PC-3 (cell line): ENCODE measurements at regions not wholly inside any gene's neighbourhood (a gene's known extent, or its start where the extent isn't known, plus 50 kb on each side); places are given as distances from the start of the nearest gene placed in this dataset.
A peak's percentile ranks its signal among the peaks of the same experiment; 100 is the strongest.

ENCODE experiments used
- ATAC-seq: fragments of 200-7000 bp; cut with Tn5 transposase; 2 replicates; pipeline ENCODE4 v1.9.1; 2020; ENCODE audit warnings: mild to moderate bottlenecking, moderate library complexity
- BruUV-seq: library from RNA; stranded (reverse); fragments of 400-500 nt; replicated peaks from 2 replicates; lab custom pipeline; 2021; lab: Mats Ljungman, UMichigan
- CTCF ChIA-PET: fragments of 300-600 bp; sonication (Branson Sonifier 250); formaldehyde crosslinking; loops from one replicate; lab custom pipeline; 2022; ENCODE audit warnings: antibody characterized with exemption; lab: Charles Lee
- POLR2A ChIA-PET: fragments of 300-600 bp; sonication (Branson Sonifier 250); formaldehyde crosslinking; loops from one replicate; lab custom pipeline; 2022; ENCODE audit warnings: antibody characterized with exemption; ENCODE audit not compliant: unreplicated experiment; lab: Charles Lee
- DNase-seq: peaks from one replicate; pipeline ENCODE4 v3.0.0-alpha.2; 2015
- H2AFZ ChIP-seq: fragments of 300-600 bp; sonication (generic); 2 replicates; pipeline ENCODE4 v1.6.0; 2016; ENCODE audit warnings: antibody characterized with exemption, low read length
- H3F3A ChIP-seq: fragments of 300-600 bp; sonication (generic); one replicate; pipeline ENCODE4 v1.6.0; 2017; ENCODE audit warnings: antibody characterized with exemption, low read length, control low read depth, mild to moderate bottlenecking; ENCODE audit not compliant: unreplicated experiment
- H3K27ac ChIP-seq: fragments of 300-600 bp; sonication (generic); 2 replicates; pipeline ENCODE4 v1.5.1; 2016; ENCODE audit warnings: mild to moderate bottlenecking, low read length
- H3K27me3 ChIP-seq: fragments of 300-600 bp; sonication (generic); 2 replicates; pipeline ENCODE4 v1.6.1; 2016; ENCODE audit warnings: low read length, mixed read lengths
- H3K36me3 ChIP-seq: fragments of 300-600 bp; sonication (generic); 2 replicates; pipeline ENCODE4 v1.6.1; 2016; ENCODE audit warnings: low read depth, mixed run types, low read length, mixed read lengths
- H3K4me1 ChIP-seq: fragments of 300-600 bp; sonication (generic); 2 replicates; pipeline ENCODE4 v1.5.1; 2016; ENCODE audit warnings: low read length; ENCODE audit not compliant: insufficient read depth
- H3K4me2 ChIP-seq: fragments of 300-600 bp; sonication (generic); 2 replicates; pipeline ENCODE4 v1.6.0; 2016; ENCODE audit warnings: low read length
- H3K4me3 ChIP-seq: fragments of 300-600 bp; sonication (generic); 2 replicates; pipeline ENCODE4 v1.5.1; 2016; ENCODE audit warnings: mild to moderate bottlenecking, low read length, mixed read lengths
- H3K79me2 ChIP-seq: fragments of 300-600 bp; sonication (generic); 2 replicates; pipeline ENCODE4 v1.6.1; 2017; ENCODE audit warnings: low read length, mixed read lengths
- H3K9ac ChIP-seq: fragments of 300-600 bp; sonication (generic); 2 replicates; pipeline ENCODE4 v1.6.0; 2016; ENCODE audit warnings: mild to moderate bottlenecking, low read length
- H3K9me2 ChIP-seq: fragments of 300-600 bp; sonication (generic); replicated peaks from 2 replicates; pipeline ENCODE4 v1.6.1; 2016; ENCODE audit warnings: mixed run types, low read length, mixed read lengths
- H3K9me3 ChIP-seq: fragments of 300-600 bp; sonication (generic); 2 replicates; pipeline ENCODE4 v1.6.1; 2016; ENCODE audit warnings: low read length, mixed read lengths
- H4K20me1 ChIP-seq: fragments of 300-600 bp; sonication (generic); 2 replicates; pipeline ENCODE4 v1.6.1; 2016; ENCODE audit warnings: low read length, mixed read lengths
- EZH2 ChIP-seq: fragments of 300-600 bp; sonication (generic); IDR thresholded peaks from one replicate; pipeline ENCODE4 v1.6.1; 2017; ENCODE audit warnings: antibody characterized with exemption, mild to moderate bottlenecking, low read length; ENCODE audit not compliant: unreplicated experiment
- EZH2phosphoT487 ChIP-seq: fragments of 300-600 bp; sonication (generic); IDR thresholded peaks from 2 replicates; pipeline ENCODE4 v1.6.1; 2018; ENCODE audit warnings: mild to moderate bottlenecking, antibody characterized with exemption, low read length, borderline replicate concordance
- intact Hi-C: fragments of 100-400 bp; cut with micrococcal nuclease; formaldehyde crosslinking; loops from 2 replicates; pipeline ENCODE4 v1.9.0; 2023
- TF ChIP-seq, protein P1 (sequence below): fragments of 300-600 bp; sonication (generic); conservative IDR thresholded peaks from 2 replicates; pipeline ENCODE4 v1.5.1; 2017; ENCODE audit warnings: antibody characterized with exemption, low read depth, mild to moderate bottlenecking, low read length

- H3K9me3 ChIP-seq = no peaks in the 10 kb centered on the region
- H3K27ac ChIP-seq = peak overlapping the region; percentile 70
- H3K36me3 ChIP-seq = no peaks in the 10 kb centered on the region
- no peak overlapping the region for H2AFZ ChIP-seq
- H3K27me3 ChIP-seq = no peaks in the 10 kb centered on the region
- ChIA-PET POLR2A (no interaction called here), CTCF (no interaction called here)
- H3K79me2 ChIP-seq = no peaks in the 10 kb centered on the region
- no peaks in the 10 kb centered on the region for H4K20me1 ChIP-seq
- ATAC-seq (peak; percentile 60), DNase-seq (peak; percentile 86)
- H3K9ac ChIP-seq = no peak overlapping the region; the same call in 1 of the 2 replicates
- H3K4me2 ChIP-seq = peak overlapping the region; percentile 45
- H3K9me2 ChIP-seq = no peaks in the 10 kb centered on the region
- TF ChIP-seq EZH2 = no peak
- TF ChIP-seq EZH2phosphoT487 = no peak
- H3K4me3 ChIP-seq = no peak overlapping the region
- H3K4me1 ChIP-seq = peaks cover 29% of the 10 kb centered on the region
- no peaks in the 10 kb centered on the region for H3F3A ChIP-seq
- intact Hi-C loops = no loop called here
- no TSS peak for BruUV-seq
Measured at GRCh38 chr9:105187781-105188180, 56.7 kb upstream of the SLC44A1 start.

DNA sequence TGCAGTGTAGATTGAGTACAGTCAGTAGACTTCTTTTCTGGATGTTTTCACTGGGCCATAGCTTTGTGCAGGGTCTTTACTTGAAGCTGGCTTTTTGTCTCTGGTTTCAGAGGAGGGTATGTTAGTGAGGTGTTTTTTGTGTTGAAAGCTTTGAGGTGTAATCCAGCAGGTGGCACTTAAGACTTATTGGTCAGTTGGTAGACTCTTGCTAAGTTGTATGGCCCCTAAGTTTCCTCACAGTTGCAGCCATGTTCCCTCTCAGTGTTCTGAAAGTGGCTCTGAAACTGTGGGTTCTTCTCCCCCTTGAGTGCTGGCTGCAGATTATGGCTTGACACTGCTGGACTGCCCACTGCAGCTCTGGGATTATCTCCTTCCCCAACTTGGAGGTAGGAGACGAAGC is 55.7 kb upstream of the SLC44A1 start:
- POLR2A ChIA-PET = no interaction called here
- intact Hi-C loops = no loop called here

GRCh38 chr9:105191508-105192121 is 52.8 kb upstream of the SLC44A1 start:
- ATAC-seq (peak; percentile 82), DNase-seq (peak; percentile 87)
- Histone ChIP-seq H3K27ac (peak overlapping the region; percentile 92), H3K79me2 (no peaks in the 10 kb centered on the region), H3K4me1 (peaks cover 29% of the 10 kb centered on the region), H2AFZ (no peak overlapping the region), H3K4me3 (peak overlapping the region; percentile 11; the same call in 1 of the 2 replicates), H3K27me3 (no peaks in the 10 kb centered on the region), H3K36me3 (no peaks in the 10 kb centered on the region), H3F3A (no peaks in the 10 kb centered on the region), H3K9me3 (no peaks in the 10 kb centered on the region), H3K9ac (peak overlapping the region; percentile 59), H4K20me1 (no peaks in the 10 kb centered on the region), H3K4me2 (peak overlapping the region; percentile 53), H3K9me2 (no peaks in the 10 kb centered on the region)
- ChIA-PET CTCF (no interaction called here), POLR2A (interaction anchor here (0.7 kb wide), 1 partner anchor 28 kb away, joined by 3 read pairs; no protein-coding TSS in a partner anchor)
- TF ChIP-seq EZH2 (no peak), EZH2phosphoT487 (no peak)
- TF ChIP-seq, protein P1, sequence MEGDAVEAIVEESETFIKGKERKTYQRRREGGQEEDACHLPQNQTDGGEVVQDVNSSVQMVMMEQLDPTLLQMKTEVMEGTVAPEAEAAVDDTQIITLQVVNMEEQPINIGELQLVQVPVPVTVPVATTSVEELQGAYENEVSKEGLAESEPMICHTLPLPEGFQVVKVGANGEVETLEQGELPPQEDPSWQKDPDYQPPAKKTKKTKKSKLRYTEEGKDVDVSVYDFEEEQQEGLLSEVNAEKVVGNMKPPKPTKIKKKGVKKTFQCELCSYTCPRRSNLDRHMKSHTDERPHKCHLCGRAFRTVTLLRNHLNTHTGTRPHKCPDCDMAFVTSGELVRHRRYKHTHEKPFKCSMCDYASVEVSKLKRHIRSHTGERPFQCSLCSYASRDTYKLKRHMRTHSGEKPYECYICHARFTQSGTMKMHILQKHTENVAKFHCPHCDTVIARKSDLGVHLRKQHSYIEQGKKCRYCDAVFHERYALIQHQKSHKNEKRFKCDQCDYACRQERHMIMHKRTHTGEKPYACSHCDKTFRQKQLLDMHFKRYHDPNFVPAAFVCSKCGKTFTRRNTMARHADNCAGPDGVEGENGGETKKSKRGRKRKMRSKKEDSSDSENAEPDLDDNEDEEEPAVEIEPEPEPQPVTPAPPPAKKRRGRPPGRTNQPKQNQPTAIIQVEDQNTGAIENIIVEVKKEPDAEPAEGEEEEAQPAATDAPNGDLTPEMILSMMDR = no peak
- BruUV-seq = no TSS peak
- intact Hi-C loops = loop anchor here (1.0 to 2.0 kb wide), 2 partner anchors 53 to 335 kb away; partner anchors contain the start of gene SLC44A1

More for the DNA sequence above, 55.7 kb upstream of the SLC44A1 start:
- Histone ChIP-seq H3K4me2 (no peak overlapping the region), H3K36me3 (no peaks in the 10 kb centered on the region), H3K9ac (no peak overlapping the region), H3K9me3 (no peaks in the 10 kb centered on the region), H2AFZ (no peak overlapping the region), H3K27ac (no peak overlapping the region), H3K4me3 (no peak overlapping the region), H3K27me3 (no peaks in the 10 kb centered on the region), H3K4me1 (peaks cover 29% of the 10 kb centered on the region), H3F3A (no peaks in the 10 kb centered on the region), H3K9me2 (no peaks in the 10 kb centered on the region), H3K79me2 (no peaks in the 10 kb centered on the region), H4K20me1 (no peaks in the 10 kb centered on the region)
- TF ChIP-seq, protein P1 = peak; percentile 32
- TF ChIP-seq EZH2phosphoT487 = no peak
- TF ChIP-seq EZH2 = no peak
- BruUV-seq = no TSS peak
- DNase-seq = peak; percentile 12
- CTCF ChIA-PET = interaction anchor here (0.5 kb wide), 2 partner anchors 30 to 203 kb away, joined by 5 to 6 read pairs; no protein-coding TSS in a partner anchor
- ATAC-seq = no peak
